DOHH2 (cell line): ENCODE measurements at regions not wholly inside any gene's neighbourhood (a gene's known extent, or its start where the extent isn't known, plus 50 kb on each side); places are given as distances from the start of the nearest gene placed in this dataset.

Source experiments
- EZH2phosphoT487 ChIP-seq: fragments of 200-600 bp; sonication (generic); IDR thresholded peaks from 2 replicates; pipeline ENCODE4 v1.6.1; 2017; ENCODE audit warnings: borderline replicate concordance, mild to moderate bottlenecking, antibody characterized with exemption, low read length, moderate library complexity, mixed read lengths
- TF ChIP-seq, protein P1 (sequence below): fragments of 200-600 bp; sonication (generic); IDR thresholded peaks from one replicate; pipeline ENCODE4 v1.5.1; 2014; ENCODE audit warnings: antibody characterized with exemption, mild to moderate bottlenecking, low read depth, low read length; ENCODE audit not compliant: poor library complexity, severe bottlenecking

DNA sequence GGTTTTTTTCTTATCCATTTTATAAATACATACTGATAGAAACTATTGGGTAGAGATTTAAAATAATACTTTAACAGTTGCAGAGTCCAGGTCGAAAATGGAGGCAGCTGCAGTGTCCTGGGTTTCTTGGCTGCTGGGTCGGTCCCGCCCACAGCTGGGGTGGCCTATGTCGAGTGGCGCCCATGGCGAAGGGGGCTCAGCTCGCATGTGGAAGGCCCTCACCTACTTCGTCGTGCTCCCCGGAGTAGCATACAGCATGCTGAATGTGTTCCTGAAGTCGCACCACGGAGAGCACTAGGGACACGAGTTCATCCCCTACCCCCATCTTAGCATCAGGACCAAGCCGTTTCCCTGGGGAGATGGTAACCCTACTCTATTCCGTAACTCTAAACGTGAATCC is 1304.9 kb upstream of the ADGRL2 start:
- TF ChIP-seq, protein P1, sequence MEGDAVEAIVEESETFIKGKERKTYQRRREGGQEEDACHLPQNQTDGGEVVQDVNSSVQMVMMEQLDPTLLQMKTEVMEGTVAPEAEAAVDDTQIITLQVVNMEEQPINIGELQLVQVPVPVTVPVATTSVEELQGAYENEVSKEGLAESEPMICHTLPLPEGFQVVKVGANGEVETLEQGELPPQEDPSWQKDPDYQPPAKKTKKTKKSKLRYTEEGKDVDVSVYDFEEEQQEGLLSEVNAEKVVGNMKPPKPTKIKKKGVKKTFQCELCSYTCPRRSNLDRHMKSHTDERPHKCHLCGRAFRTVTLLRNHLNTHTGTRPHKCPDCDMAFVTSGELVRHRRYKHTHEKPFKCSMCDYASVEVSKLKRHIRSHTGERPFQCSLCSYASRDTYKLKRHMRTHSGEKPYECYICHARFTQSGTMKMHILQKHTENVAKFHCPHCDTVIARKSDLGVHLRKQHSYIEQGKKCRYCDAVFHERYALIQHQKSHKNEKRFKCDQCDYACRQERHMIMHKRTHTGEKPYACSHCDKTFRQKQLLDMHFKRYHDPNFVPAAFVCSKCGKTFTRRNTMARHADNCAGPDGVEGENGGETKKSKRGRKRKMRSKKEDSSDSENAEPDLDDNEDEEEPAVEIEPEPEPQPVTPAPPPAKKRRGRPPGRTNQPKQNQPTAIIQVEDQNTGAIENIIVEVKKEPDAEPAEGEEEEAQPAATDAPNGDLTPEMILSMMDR: no peak
- TF ChIP-seq EZH2phosphoT487: no peak
